HCT116 (cell line): ENCODE measurements at regions not wholly inside any gene's neighbourhood (a gene's known extent, or its start where the extent isn't known, plus 50 kb on each side); places are given as distances from the start of the nearest gene placed in this dataset.

Experiments used
- CEBPB ChIP-seq: IDR thresholded peaks from 2 replicates; pipeline ENCODE4 v1.6.1; 2012; ENCODE audit warnings: low read depth
- EZH2 ChIP-seq: fragments of 200-600 bp; sonication (generic); IDR thresholded peaks from 2 replicates; pipeline ENCODE4 v1.6.1; 2017; ENCODE audit warnings: antibody characterized with exemption, mixed run types
- POLR2A ChIP-seq: IDR thresholded peaks from 2 replicates; pipeline ENCODE4 v1.7.0; 2011; ENCODE audit warnings: borderline replicate concordance; ENCODE audit not compliant: insufficient read depth, insufficient read length; ENCODE audit errors: extremely low read depth
- POLR2AphosphoS5 ChIP-seq: IDR thresholded peaks from 2 replicates; pipeline ENCODE4 v1.6.1; 2011; ENCODE audit warnings: mild to moderate bottlenecking, low read depth, low read length, moderate library complexity
- RAD21 ChIP-seq: IDR thresholded peaks from 2 replicates; pipeline ENCODE4 v1.6.1; 2012; ENCODE audit warnings: low read depth, mild to moderate bottlenecking
- SIN3A ChIP-seq: IDR thresholded peaks from 2 replicates; pipeline ENCODE4 v1.6.1; 2012; ENCODE audit warnings: low read depth
- YY1 ChIP-seq: IDR thresholded peaks from 2 replicates; pipeline ENCODE4 v1.6.1; 2011; ENCODE audit warnings: low read length, low read depth, moderate library complexity, mild to moderate bottlenecking; ENCODE audit not compliant: insufficient replicate concordance; ENCODE audit errors: extremely low read depth
- ZNF274 ChIP-seq: fragments of 200-500 bp; sonication (Bioruptor generic); IDR thresholded peaks from 2 replicates; pipeline ENCODE4 v1.6.1; 2014; ENCODE audit warnings: mild to moderate bottlenecking, low read depth, low read length, inconsistent platforms
- TF ChIP-seq, protein P1 (sequence below), 3 experiments: fragments of 200-600 bp in 1 of 3; sonication (generic) in 1 of 3; IDR thresholded peaks in 2 of 3; conservative IDR thresholded peaks in 1 of 3; 2 replicates each; pipeline ENCODE4 v1.5.1; 2012 to 2017; ENCODE audit warnings: low read depth in 2 of 3, low read length in 2 of 3, antibody characterized with exemption in 1 of 3, borderline replicate concordance in 1 of 3, control low read depth in 1 of 3, mild to moderate bottlenecking in 1 of 3, mixed read lengths in 1 of 3, mixed run types in 1 of 3, moderate library complexity in 1 of 3; ENCODE audit not compliant: insufficient read depth in 1 of 3
- TF ChIP-seq, protein P2 (sequence below): IDR thresholded peaks from 2 replicates; pipeline ENCODE4 v1.6.1; 2011; ENCODE audit warnings: mild to moderate bottlenecking, low read length, moderate library complexity; ENCODE audit not compliant: insufficient replicate concordance; ENCODE audit errors: extremely low read depth
- TF ChIP-seq, protein P3 (sequence below): IDR thresholded peaks from 2 replicates; pipeline ENCODE4 v1.6.1; 2012

DNA sequence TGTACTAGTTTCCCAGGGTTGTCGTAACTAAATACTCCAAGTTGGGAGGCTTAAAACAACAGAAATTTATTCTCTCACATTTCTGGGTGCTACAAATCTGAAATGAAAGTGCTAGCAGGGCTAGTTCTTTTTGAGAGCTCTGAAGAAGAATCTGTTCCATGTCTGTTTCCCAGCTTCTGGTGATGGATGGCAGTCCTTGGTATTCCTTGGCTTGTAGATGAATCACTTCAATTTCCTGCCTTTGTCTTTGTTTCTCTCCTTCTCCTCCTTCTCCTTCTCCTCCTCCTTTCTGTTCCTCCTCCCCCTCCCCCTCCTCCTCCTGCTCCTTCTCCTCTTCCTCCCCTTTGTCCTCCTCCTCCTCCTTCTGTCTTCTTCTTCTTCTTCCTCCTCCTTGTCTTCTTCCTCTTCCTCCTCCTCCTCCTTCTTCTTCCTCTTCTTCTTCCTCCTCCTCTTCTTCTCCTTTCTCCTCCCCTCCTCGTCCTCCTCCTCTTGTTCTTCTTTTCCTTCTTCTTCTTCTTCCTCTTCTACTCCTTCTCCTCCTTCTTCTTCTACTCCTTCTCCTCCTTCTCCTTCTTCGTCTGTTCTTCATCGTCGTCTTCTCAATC is 104.7 kb upstream of the ANKRD55 start:
- TF ChIP-seq EZH2 (no peak), SIN3A (no peak), POLR2A (no peak), CEBPB (no peak), RAD21 (no peak), YY1 (no peak), POLR2AphosphoS5 (no peak), ZNF274 (no peak)
- TF ChIP-seq, protein P1, sequence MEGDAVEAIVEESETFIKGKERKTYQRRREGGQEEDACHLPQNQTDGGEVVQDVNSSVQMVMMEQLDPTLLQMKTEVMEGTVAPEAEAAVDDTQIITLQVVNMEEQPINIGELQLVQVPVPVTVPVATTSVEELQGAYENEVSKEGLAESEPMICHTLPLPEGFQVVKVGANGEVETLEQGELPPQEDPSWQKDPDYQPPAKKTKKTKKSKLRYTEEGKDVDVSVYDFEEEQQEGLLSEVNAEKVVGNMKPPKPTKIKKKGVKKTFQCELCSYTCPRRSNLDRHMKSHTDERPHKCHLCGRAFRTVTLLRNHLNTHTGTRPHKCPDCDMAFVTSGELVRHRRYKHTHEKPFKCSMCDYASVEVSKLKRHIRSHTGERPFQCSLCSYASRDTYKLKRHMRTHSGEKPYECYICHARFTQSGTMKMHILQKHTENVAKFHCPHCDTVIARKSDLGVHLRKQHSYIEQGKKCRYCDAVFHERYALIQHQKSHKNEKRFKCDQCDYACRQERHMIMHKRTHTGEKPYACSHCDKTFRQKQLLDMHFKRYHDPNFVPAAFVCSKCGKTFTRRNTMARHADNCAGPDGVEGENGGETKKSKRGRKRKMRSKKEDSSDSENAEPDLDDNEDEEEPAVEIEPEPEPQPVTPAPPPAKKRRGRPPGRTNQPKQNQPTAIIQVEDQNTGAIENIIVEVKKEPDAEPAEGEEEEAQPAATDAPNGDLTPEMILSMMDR (IDR thresholded peaks at IDR 0.05 in 2 of 3, conservative IDR thresholded peaks at IDR 0.05 in 1 of 3; ENCODE audit: borderline replicate concordance in 1 of 3, insufficient read depth in 1 of 3, low read depth in 2 of 3, low read length in 2 of 3): no peak
- TF ChIP-seq, protein P2, sequence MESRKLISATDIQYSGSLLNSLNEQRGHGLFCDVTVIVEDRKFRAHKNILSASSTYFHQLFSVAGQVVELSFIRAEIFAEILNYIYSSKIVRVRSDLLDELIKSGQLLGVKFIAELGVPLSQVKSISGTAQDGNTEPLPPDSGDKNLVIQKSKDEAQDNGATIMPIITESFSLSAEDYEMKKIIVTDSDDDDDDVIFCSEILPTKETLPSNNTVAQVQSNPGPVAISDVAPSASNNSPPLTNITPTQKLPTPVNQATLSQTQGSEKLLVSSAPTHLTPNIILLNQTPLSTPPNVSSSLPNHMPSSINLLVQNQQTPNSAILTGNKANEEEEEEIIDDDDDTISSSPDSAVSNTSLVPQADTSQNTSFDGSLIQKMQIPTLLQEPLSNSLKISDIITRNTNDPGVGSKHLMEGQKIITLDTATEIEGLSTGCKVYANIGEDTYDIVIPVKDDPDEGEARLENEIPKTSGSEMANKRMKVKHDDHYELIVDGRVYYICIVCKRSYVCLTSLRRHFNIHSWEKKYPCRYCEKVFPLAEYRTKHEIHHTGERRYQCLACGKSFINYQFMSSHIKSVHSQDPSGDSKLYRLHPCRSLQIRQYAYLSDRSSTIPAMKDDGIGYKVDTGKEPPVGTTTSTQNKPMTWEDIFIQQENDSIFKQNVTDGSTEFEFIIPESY: no peak
- TF ChIP-seq, protein P3, sequence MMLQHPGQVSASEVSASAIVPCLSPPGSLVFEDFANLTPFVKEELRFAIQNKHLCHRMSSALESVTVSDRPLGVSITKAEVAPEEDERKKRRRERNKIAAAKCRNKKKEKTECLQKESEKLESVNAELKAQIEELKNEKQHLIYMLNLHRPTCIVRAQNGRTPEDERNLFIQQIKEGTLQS: no peak
